Mesendoderm (in vitro differentiated cells): ENCODE measurements at regions not wholly inside any gene's neighbourhood (a gene's known extent, or its start where the extent isn't known, plus 50 kb on each side); places are given as distances from the start of the nearest gene placed in this dataset.

Experiments
- DNase-seq: peaks from one replicate; pipeline ENCODE4 v3.0.0; 2013
- H2AK5ac ChIP-seq: 2 replicates; pipeline ENCODE4 v1.6.1; 2013; ENCODE audit warnings: low read length, inconsistent platforms
- H2BK120ac ChIP-seq: 2 replicates; pipeline ENCODE4 v1.6.1; 2013; ENCODE audit warnings: low read depth, mild to moderate bottlenecking, low read length, moderate library complexity, mixed read lengths
- H2BK15ac ChIP-seq: replicated peaks from 2 replicates; pipeline ENCODE4 v1.6.1; 2013; ENCODE audit warnings: low read depth, mild to moderate bottlenecking, moderate library complexity
- H2BK5ac ChIP-seq: 2 replicates; pipeline ENCODE4 v1.6.1; 2013; ENCODE audit warnings: low read length, inconsistent platforms
- H3K18ac ChIP-seq: 2 replicates; pipeline ENCODE4 v1.6.1; 2013; ENCODE audit warnings: mild to moderate bottlenecking, low read length, mixed read lengths
- H3K23ac ChIP-seq: one replicate; pipeline ENCODE4 v1.6.1; 2013; ENCODE audit warnings: low read length
- H3K27ac ChIP-seq: 2 replicates; pipeline ENCODE4 v1.5.1; 2013; ENCODE audit warnings: low read depth, mild to moderate bottlenecking, inconsistent platforms, low read length, moderate library complexity
- H3K27me3 ChIP-seq: 2 replicates; pipeline ENCODE4 v1.6.1; 2013; ENCODE audit warnings: low read length, control low read depth, mild to moderate bottlenecking, inconsistent platforms; ENCODE audit not compliant: insufficient read depth, poor library complexity
- H3K36me3 ChIP-seq: 2 replicates; pipeline ENCODE4 v1.6.1; 2013; ENCODE audit warnings: low read length, inconsistent platforms; ENCODE audit not compliant: control insufficient read depth, insufficient read depth
- H3K4ac ChIP-seq: one replicate; pipeline ENCODE4 v1.6.1; 2013; ENCODE audit warnings: low read depth, mild to moderate bottlenecking, low read length, moderate library complexity
- H3K4me1 ChIP-seq: 2 replicates; pipeline ENCODE4 v1.6.1; 2013; ENCODE audit warnings: low read depth, low read length, inconsistent platforms; ENCODE audit not compliant: control insufficient read depth
- H3K4me2 ChIP-seq: 2 replicates; pipeline ENCODE4 v1.6.1; 2013; ENCODE audit warnings: low read length
- H3K4me3 ChIP-seq: 2 replicates; pipeline ENCODE4 v1.5.1; 2013; ENCODE audit warnings: mild to moderate bottlenecking, low read length
- H3K56ac ChIP-seq: one replicate; pipeline ENCODE4 v1.6.1; 2013; ENCODE audit warnings: low read length
- H3K79me1 ChIP-seq: 2 replicates; pipeline ENCODE4 v1.6.1; 2013; ENCODE audit warnings: low read length, inconsistent platforms
- H3K79me2 ChIP-seq: 2 replicates; pipeline ENCODE4 v1.6.1; 2013; ENCODE audit warnings: mild to moderate bottlenecking, low read length; ENCODE audit not compliant: control insufficient read depth, insufficient read depth
- H3K9ac ChIP-seq: 2 replicates; pipeline ENCODE4 v1.6.1; 2013; ENCODE audit warnings: low read length, inconsistent platforms
- H4K5ac ChIP-seq: one replicate; pipeline ENCODE4 v1.6.1; 2013; ENCODE audit warnings: low read length
- H4K8ac ChIP-seq: one replicate; pipeline ENCODE4 v1.6.1; 2013; ENCODE audit warnings: low read depth, mild to moderate bottlenecking, control low read depth, low read length, moderate library complexity
- WGBS: extraction: QIAGEN DNeasy Blood & Tissue Kit; methylation state at CpG from one replicate; pipeline ENCODE4 v1.1.7; 2013; ENCODE audit warnings: low lambda C conversion rate, missing lambda C conversion rate; ENCODE audit not compliant: insufficient coverage; ENCODE audit errors: extremely low coverage; 5-methylcytosine and 5-hydroxymethylcytosine counted together

- no peak overlapping the region for H3K27ac ChIP-seq
- no peak overlapping the region for H2BK15ac ChIP-seq
- no peak overlapping the region for H2AK5ac ChIP-seq
- H3K4ac ChIP-seq, result no peak overlapping the region
- no peak overlapping the region for H3K4me3 ChIP-seq
- H4K5ac ChIP-seq, result no peak overlapping the region
- no peaks in the 10 kb centered on the region for H3K79me1 ChIP-seq
- DNase-seq, result peak; percentile 87
- no peaks in the 10 kb centered on the region for H3K79me2 ChIP-seq
- H2BK120ac ChIP-seq, result no peak overlapping the region
- H3K4me2 ChIP-seq, result no peak overlapping the region
- H3K9ac ChIP-seq, result no peak overlapping the region
- WGBS, result no CpG with 5 or more reads among the region's 1 CpG
- no peak overlapping the region for H4K8ac ChIP-seq
- H3K56ac ChIP-seq, result no peak overlapping the region
- no peaks in the 10 kb centered on the region for H3K27me3 ChIP-seq
- no peak overlapping the region for H3K23ac ChIP-seq
- peak overlapping the region; percentile 64 for H3K18ac ChIP-seq
- no peaks in the 10 kb centered on the region for H3K36me3 ChIP-seq
- H3K4me1 ChIP-seq, result no peaks in the 10 kb centered on the region
- H2BK5ac ChIP-seq, result no peak overlapping the region
Measured at GRCh38 chr7:119105381-119105780, 880.9 kb downstream of the ANKRD7 start.

DNA sequence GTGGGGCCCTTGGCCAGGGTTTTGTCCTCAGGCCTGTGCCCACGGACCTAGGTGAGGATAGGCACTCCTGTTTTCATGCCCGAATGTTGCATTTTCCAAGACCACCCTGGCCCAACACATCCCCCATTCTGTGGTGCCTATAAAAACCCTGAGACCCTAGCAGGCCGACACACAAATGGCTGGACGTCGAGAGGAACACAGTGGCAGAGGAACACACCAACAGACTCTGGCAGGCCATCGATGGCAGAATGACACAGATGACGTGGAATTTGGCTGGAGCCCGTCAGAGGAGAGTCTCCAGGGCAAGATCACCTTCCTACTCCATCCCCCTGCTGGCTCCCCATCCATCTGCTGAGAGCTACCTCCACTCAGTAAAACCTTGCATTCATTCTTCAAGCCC, 898.8 kb downstream of the ANKRD7 start:
- Histone ChIP-seq H3K36me3 (no peaks in the 10 kb centered on the region), H2BK5ac (no peak overlapping the region), H4K8ac (no peak overlapping the region), H3K4ac (no peak overlapping the region), H3K27ac (no peak overlapping the region), H3K56ac (no peak overlapping the region), H3K27me3 (no peaks in the 10 kb centered on the region), H2AK5ac (no peak overlapping the region), H3K4me2 (no peak overlapping the region), H3K18ac (no peak overlapping the region), H3K4me1 (no peaks in the 10 kb centered on the region), H3K79me2 (no peaks in the 10 kb centered on the region), H3K9ac (no peak overlapping the region), H3K79me1 (no peaks in the 10 kb centered on the region), H3K23ac (no peak overlapping the region), H3K4me3 (no peak overlapping the region), H4K5ac (no peak overlapping the region), H2BK15ac (no peak overlapping the region), H2BK120ac (no peak overlapping the region)
- WGBS, result no CpG with 5 or more reads among the region's 8 CpGs
- no peak for DNase-seq

- Histone ChIP-seq H3K79me2 (no peaks in the 10 kb centered on the region), H4K5ac (no peak overlapping the region)
- no CpG with 5 or more reads among the region's 3 CpGs for WGBS
Measured at GRCh38 chr7:119127706-119128105, 903.2 kb downstream of the ANKRD7 start.

GRCh38 chr7:119132436-119132835, 907.9 kb downstream of the ANKRD7 start:
- Histone ChIP-seq H4K8ac (no peak overlapping the region), H3K79me2 (no peaks in the 10 kb centered on the region), H3K23ac (no peak overlapping the region)

More at GRCh38 chr7:119127706-119128105, 903.2 kb downstream of the ANKRD7 start:
- Histone ChIP-seq H3K9ac (no peak overlapping the region), H3K4ac (no peak overlapping the region), H3K56ac (no peak overlapping the region), H4K8ac (no peak overlapping the region), H3K23ac (no peak overlapping the region), H2BK120ac (no peak overlapping the region), H3K18ac (no peak overlapping the region), H2AK5ac (no peak overlapping the region), H3K4me2 (no peak overlapping the region), H3K4me1 (no peaks in the 10 kb centered on the region), H2BK15ac (no peak overlapping the region), H3K79me1 (no peaks in the 10 kb centered on the region), H2BK5ac (no peak overlapping the region), H3K27ac (no peak overlapping the region), H3K27me3 (no peaks in the 10 kb centered on the region), H3K36me3 (no peaks in the 10 kb centered on the region), H3K4me3 (no peak overlapping the region)
- no peak for DNase-seq

GRCh38 chr7:119167431-119167830, 942.9 kb downstream of the ANKRD7 start:
- H4K5ac ChIP-seq, result no peak overlapping the region
- no peak overlapping the region for H3K18ac ChIP-seq
- H4K8ac ChIP-seq, result no peak overlapping the region
- no peak overlapping the region for H3K27ac ChIP-seq
- no peak overlapping the region for H3K23ac ChIP-seq
- H3K4ac ChIP-seq, result no peak overlapping the region
- H3K4me1 ChIP-seq, result no peaks in the 10 kb centered on the region
- H2BK120ac ChIP-seq, result no peak overlapping the region
- H3K4me2 ChIP-seq, result no peak overlapping the region
- H3K56ac ChIP-seq, result no peak overlapping the region
- no peak overlapping the region for H3K4me3 ChIP-seq
- H3K79me1 ChIP-seq, result no peaks in the 10 kb centered on the region
- no peaks in the 10 kb centered on the region for H3K79me2 ChIP-seq
- H2AK5ac ChIP-seq, result no peak overlapping the region
- no peaks in the 10 kb centered on the region for H3K36me3 ChIP-seq
- H2BK15ac ChIP-seq, result no peak overlapping the region
- no peaks in the 10 kb centered on the region for H3K27me3 ChIP-seq
- H3K9ac ChIP-seq, result no peak overlapping the region
- no peak for DNase-seq
- no peak overlapping the region for H2BK5ac ChIP-seq
- WGBS, result no CpG with 5 or more reads among the region's 1 CpG

More at GRCh38 chr7:119132436-119132835, 907.9 kb downstream of the ANKRD7 start:
- Histone ChIP-seq H4K5ac (no peak overlapping the region), H2BK120ac (no peak overlapping the region), H3K4me1 (no peaks in the 10 kb centered on the region), H3K18ac (no peak overlapping the region), H3K79me1 (no peaks in the 10 kb centered on the region), H3K4ac (no peak overlapping the region), H3K4me2 (no peak overlapping the region), H2BK5ac (no peak overlapping the region), H3K36me3 (no peaks in the 10 kb centered on the region), H2BK15ac (no peak overlapping the region), H2AK5ac (no peak overlapping the region), H3K27ac (no peak overlapping the region), H3K27me3 (no peaks in the 10 kb centered on the region), H3K56ac (no peak overlapping the region), H3K4me3 (no peak overlapping the region), H3K9ac (no peak overlapping the region)
- no peak for DNase-seq

- Histone ChIP-seq H3K4ac (no peak overlapping the region), H4K8ac (no peak overlapping the region), H3K56ac (no peak overlapping the region), H4K5ac (no peak overlapping the region), H3K4me1 (no peaks in the 10 kb centered on the region), H3K79me1 (no peaks in the 10 kb centered on the region), H3K79me2 (no peaks in the 10 kb centered on the region), H3K27ac (no peak overlapping the region), H3K4me2 (no peak overlapping the region), H3K4me3 (no peak overlapping the region), H2BK15ac (no peak overlapping the region), H2BK5ac (no peak overlapping the region), H3K9ac (no peak overlapping the region), H3K27me3 (no peaks in the 10 kb centered on the region), H3K18ac (no peak overlapping the region), H2BK120ac (no peak overlapping the region), H3K36me3 (no peaks in the 10 kb centered on the region), H3K23ac (no peak overlapping the region), H2AK5ac (no peak overlapping the region)
- no peak for DNase-seq
- no CpG with 5 or more reads among the region's 5 CpGs for WGBS
Measured at GRCh38 chr7:119172043-119172442, 947.5 kb downstream of the ANKRD7 start.
